ENCODE measurements at regions not wholly inside any gene's neighbourhood (a gene's known extent, or its start where the extent isn't known, plus 50 kb on each side); places are given as distances from the start of the nearest gene placed in this dataset.

GRCh38 chr6:90793771-90794170 lies 206.9 kb upstream of the MAP3K7 start:
- Mint-ChIP-seq H3K4me1 (ENCODE audit: low read depth) (no peaks in the 10 kb centered on the region), H3K27me3 (no peaks in the 10 kb centered on the region), H3K4me3 (no peak overlapping the region), H3K9me3 (no peaks in the 10 kb centered on the region), H3K36me3 (ENCODE audit: low read depth) (no peaks in the 10 kb centered on the region), H3K27ac (no peak overlapping the region)
- no peak for DNase-seq
- TF ChIP-seq CTCF (IDR thresholded peaks at IDR 0.05) = no peak
- ATAC-seq = no peak
- intact Hi-C loops (cut with micrococcal nuclease) = no loop called here
- ChIA-PET CTCF (no interaction called here), POLR2A (no interaction called here)

- no peaks in the 10 kb centered on the region for H3K27me3 Mint-ChIP-seq
- H3K9me3 Mint-ChIP-seq = no peaks in the 10 kb centered on the region
- POLR2A ChIA-PET = no interaction called here
- ATAC-seq (no peak), DNase-seq (no peak)
- intact Hi-C loops (cut with micrococcal nuclease) = no loop called here
- no peak overlapping the region for H3K27ac Mint-ChIP-seq
- no peaks in the 10 kb centered on the region for H3K4me1 Mint-ChIP-seq (ENCODE audit: low read depth)
- TF ChIP-seq CTCF (IDR thresholded peaks at IDR 0.05) = no peak
- H3K4me3 Mint-ChIP-seq = no peak overlapping the region
- CTCF ChIA-PET = no interaction called here
- H3K36me3 Mint-ChIP-seq (ENCODE audit: low read depth) = no peaks in the 10 kb centered on the region
These were observed 203.8 kb upstream of the MAP3K7 start for GRCh38 chr6:90790696-90791095.

- no peak for TF ChIP-seq CTCF (IDR thresholded peaks at IDR 0.05)
- CTCF ChIA-PET = no interaction called here
- Mint-ChIP-seq H3K4me3 (no peak overlapping the region), H3K36me3 (ENCODE audit: low read depth) (no peaks in the 10 kb centered on the region), H3K9me3 (no peaks in the 10 kb centered on the region), H3K4me1 (ENCODE audit: low read depth) (no peaks in the 10 kb centered on the region), H3K27me3 (no peaks in the 10 kb centered on the region), H3K27ac (no peak overlapping the region)
- ATAC-seq = no peak
- POLR2A ChIA-PET = no interaction called here
- DNase-seq = no peak
- intact Hi-C loops (cut with micrococcal nuclease) = no loop called here
These were observed 203.2 kb upstream of the MAP3K7 start for GRCh38 chr6:90790058-90790457.

- no peak overlapping the region for H3K27ac Mint-ChIP-seq
- H3K4me1 Mint-ChIP-seq (ENCODE audit: low read depth) = no peaks in the 10 kb centered on the region
- POLR2A ChIA-PET = no interaction called here
- no peak for DNase-seq
- intact Hi-C loops (cut with micrococcal nuclease) = no loop called here
- no peaks in the 10 kb centered on the region for H3K36me3 Mint-ChIP-seq (ENCODE audit: low read depth)
- H3K9me3 Mint-ChIP-seq = no peaks in the 10 kb centered on the region
- CTCF ChIA-PET = no interaction called here
- H3K27me3 Mint-ChIP-seq = no peaks in the 10 kb centered on the region
- no peak overlapping the region for H3K4me3 Mint-ChIP-seq
- no peak for TF ChIP-seq CTCF (IDR thresholded peaks at IDR 0.05)
- no peak for ATAC-seq
These were observed 201.9 kb upstream of the MAP3K7 start for GRCh38 chr6:90788781-90789180.

GRCh38 chr6:90787446-90787845 lies 200.6 kb upstream of the MAP3K7 start:
- Mint-ChIP-seq H3K36me3 (ENCODE audit: low read depth) (no peaks in the 10 kb centered on the region), H3K9me3 (no peaks in the 10 kb centered on the region), H3K27ac (no peak overlapping the region), H3K4me1 (ENCODE audit: low read depth) (no peaks in the 10 kb centered on the region), H3K4me3 (no peak overlapping the region), H3K27me3 (no peaks in the 10 kb centered on the region)
- CTCF ChIA-PET = no interaction called here
- POLR2A ChIA-PET = no interaction called here
- ATAC-seq = no peak
- intact Hi-C loops (cut with micrococcal nuclease) = no loop called here
- no peak for DNase-seq
- TF ChIP-seq CTCF (IDR thresholded peaks at IDR 0.05) = no peak

All from activated CD8-positive, alpha-beta T cell treated with anti-CD3 and anti-CD28 coated beads for 36 hours (primary cell).